NCI-H1048 (cell line): ENCODE measurements at regions not wholly inside any gene's neighbourhood (a gene's known extent, or its start where the extent isn't known, plus 50 kb on each side); places are given as distances from the start of the nearest gene placed in this dataset.

Source experiments
- DNase-seq: peaks from one replicate; lab custom pipeline; 2025; lab: John Stamatoyannopoulos, UW

- DNase-seq: no peak
Measured at GRCh38 chr9:82216435-82216834, 227.9 kb downstream of the SPATA31D1 start.

DNA sequence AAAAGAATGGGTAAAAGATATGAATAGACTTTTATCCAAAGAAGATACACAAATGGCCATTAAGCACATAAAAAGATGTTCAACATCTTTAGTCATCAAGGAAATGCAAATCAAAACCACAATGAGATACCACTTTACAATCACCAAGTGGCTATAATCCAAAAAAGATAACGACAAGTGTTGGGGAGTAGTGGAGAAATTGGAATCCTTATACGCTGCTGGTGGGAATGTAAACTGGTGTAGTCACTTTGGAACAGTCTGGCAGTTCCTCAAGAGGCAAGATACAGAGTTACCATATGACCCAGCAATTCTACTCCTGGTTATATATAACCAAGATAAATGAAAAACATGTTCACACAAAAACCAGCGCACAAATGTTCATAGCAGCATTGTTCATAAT lies 234.9 kb downstream of the SPATA31D1 start:
- DNase-seq: no peak

GRCh38 chr9:82231411-82231810 lies 242.8 kb downstream of the SPATA31D1 start:
- no peak for DNase-seq

DNA sequence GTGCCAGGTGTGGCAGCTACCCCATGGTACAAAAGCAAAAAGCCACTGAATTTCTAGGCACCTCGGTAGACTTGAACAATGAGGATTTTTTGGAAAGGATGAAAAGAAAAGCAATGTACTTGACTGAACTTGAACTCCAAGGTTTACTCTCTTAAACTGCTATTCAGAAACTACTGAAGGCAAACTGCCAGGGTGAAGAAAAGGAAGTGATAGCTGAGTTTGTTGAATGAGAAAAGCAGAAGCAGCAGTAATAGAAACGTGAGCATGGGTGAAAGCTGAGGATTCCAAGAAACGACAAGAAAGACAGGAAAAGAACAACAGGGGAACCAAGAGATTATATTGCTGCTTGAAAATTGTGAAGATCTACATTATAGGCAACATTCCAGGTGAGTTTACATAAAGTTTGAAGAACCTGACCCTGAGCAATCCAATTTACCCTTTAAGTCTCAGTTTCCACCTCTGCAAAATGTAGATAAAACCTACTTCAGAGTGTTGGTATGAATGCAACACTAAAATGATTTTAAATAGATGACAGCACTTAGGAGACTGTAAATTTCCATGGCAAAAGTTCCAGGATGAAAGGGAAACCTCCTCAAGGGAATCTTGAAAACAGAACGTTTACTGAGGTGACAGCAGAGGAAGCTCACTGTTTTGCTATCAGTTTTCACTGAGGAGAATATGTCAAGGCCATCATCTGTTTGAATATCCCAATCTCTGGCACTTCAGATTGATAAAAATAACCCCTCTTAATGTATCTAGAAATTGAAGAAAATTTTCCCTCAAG lies 245.8 kb downstream of the SPATA31D1 start:
- no peak for DNase-seq

GRCh38 chr9:82242285-82242963 lies 253.9 kb downstream of the SPATA31D1 start:
- no peak for DNase-seq

DNA sequence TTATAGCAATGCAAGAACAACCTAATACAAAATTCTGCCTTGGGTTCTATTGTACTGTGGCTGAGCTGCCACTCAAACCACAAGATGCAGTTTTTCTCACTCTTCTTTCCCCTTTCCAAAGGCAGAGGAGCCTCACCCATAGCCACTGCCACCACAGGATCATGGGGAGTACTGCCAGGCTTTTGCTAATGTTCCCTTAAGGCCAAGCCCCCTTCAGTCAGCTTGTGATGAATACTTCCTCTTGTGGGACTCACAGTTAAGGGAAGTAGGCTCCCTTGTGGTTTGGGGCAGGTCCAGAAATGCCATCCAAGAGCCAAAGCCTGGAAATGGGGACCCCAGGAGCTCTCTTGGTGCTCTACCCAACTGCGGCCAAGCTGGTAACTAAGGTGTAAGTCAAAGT lies 258.7 kb downstream of the SPATA31D1 start:
- no peak for DNase-seq

DNA sequence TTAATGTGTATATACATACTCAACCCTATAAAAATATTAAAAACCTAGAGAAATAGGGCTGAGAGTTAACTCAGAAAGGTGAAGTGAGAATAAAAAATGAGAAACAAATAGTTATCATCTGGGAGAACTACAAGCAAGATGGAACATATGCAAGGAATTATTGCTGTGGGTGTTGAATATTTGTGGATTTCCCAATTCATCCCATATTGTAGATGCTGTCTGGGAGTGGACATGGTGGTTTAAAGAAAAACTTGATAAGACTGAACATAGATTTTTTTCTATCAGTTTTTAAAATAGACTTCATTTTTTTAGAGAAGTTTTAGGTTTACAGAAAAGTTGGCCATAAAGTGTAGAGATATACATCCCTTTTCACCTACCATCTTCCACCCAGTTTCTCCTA lies 263.5 kb downstream of the SPATA31D1 start:
- no peak for DNase-seq

- no peak for DNase-seq
Measured at GRCh38 chr9:82254646-82255367, 266.2 kb downstream of the SPATA31D1 start.

- no peak for DNase-seq
Measured at GRCh38 chr9:82255481-82256176, 267.1 kb downstream of the SPATA31D1 start.

DNA sequence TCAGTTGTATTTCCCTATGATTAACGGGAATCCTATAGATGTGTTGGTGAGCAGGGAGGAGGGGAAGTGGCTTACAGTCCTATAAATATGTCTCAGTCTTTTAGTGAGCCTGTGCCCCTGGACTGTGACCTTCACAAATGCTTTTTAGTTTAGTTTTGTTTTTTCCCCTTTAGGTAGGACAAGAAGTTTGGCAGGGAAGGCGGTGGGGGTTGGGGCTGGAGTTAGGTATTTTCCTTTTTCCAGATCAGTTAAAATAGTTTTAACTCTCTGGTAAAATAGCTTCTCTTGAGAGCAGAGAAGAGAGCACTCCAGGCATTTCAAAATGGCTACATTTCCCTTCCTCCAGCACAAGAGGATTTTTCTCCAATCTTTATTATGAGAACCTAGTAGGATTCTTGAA lies 272.1 kb downstream of the SPATA31D1 start:
- no peak for DNase-seq

GRCh38 chr9:82263619-82264018 lies 275.0 kb downstream of the SPATA31D1 start:
- no peak for DNase-seq

GRCh38 chr9:82271106-82271561 lies 282.6 kb downstream of the SPATA31D1 start:
- DNase-seq: no peak

- DNase-seq: no peak
Measured at GRCh38 chr9:82273121-82273520, 284.5 kb downstream of the SPATA31D1 start.

DNA sequence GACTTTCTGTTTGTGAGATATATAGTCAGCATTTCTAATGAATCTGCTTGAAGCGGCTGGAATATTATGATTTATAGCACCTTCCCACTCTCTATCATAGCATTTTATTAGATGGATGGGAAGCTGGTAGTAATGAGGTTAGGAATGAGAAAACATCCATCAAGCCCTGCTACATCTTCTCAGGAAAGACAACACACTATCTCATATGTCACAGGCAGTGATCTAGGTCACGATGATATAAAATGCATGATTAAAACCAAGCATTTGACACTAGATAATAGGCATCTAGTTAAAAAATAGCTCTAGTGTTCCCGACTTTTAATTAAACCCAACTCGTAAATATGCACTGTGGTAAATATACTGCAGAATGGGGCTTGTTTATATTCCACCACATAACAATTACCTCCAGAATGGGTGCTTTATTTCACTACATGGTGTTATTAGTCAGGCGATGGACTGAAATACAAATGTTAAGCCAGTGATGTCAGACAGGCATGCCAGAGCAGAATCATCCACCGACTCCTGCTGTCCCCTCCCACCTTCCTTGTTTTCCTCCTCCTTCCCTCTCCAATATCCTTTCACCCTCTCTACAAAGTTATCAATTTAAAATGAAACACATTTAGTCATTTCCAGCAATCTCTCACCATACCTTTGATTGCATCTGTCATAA lies 286.8 kb downstream of the SPATA31D1 start:
- no peak for DNase-seq

- DNase-seq: no peak
Measured at GRCh38 chr9:82281066-82281465, 292.5 kb downstream of the SPATA31D1 start.

GRCh38 chr9:82284758-82285157 lies 296.2 kb downstream of the SPATA31D1 start:
- DNase-seq: no peak

DNA sequence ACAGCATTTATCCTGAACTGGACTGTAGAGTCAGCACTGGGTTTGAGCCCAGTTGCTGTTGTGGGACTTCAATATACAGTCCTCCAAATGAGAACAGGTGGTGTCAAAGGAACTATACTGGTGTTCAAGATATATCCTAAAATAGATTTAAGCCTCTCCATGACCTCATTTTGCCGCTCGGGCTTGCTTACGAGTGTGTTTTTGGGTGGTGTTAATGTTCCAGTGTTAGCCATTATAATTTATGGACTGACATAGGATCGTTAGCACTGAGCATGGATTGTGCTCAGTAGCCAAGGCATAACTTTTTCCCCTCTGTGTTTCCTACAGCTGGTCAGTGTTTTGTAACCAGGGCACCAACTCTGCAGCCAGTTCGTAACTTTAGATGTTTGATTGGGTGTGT lies 306.6 kb downstream of the SPATA31D1 start:
- DNase-seq: no peak

- no peak for DNase-seq
Measured at GRCh38 chr9:82299870-82300269, 311.3 kb downstream of the SPATA31D1 start.

GRCh38 chr9:82302968-82303655 lies 314.5 kb downstream of the SPATA31D1 start:
- DNase-seq: no peak

GRCh38 chr9:82308836-82309235 lies 320.3 kb downstream of the SPATA31D1 start:
- no peak for DNase-seq

- no peak for DNase-seq
Measured at GRCh38 chr9:82313697-82314096, 325.1 kb downstream of the SPATA31D1 start.
